Heart right ventricle (tissue), 16 donors: ENCODE measurements at regions not wholly inside any gene's neighbourhood (a gene's known extent, or its start where the extent isn't known, plus 50 kb on each side); places are given as distances from the start of the nearest gene placed in this dataset.
"Not testable (repeated sequence)": the region's sequence is repeated elsewhere in the genome, so short reads cannot be mapped to it uniquely, and the experiment has no call there.

Source experiments
- ATAC-seq, 8 donors: fragments of 200-7000 bp; cut with Tn5 transposase; one replicate each; pipeline ENCODE4 v1.9.1; 2020; ENCODE audit warnings: mild to moderate bottlenecking in 8 of 8, moderate library complexity in 8 of 8, moderate number of reproducible peaks in 1 of 8
- DNase-seq, 2 donors: peaks; one replicate each; pipeline ENCODE4 v3.0.0-alpha.2; 2020
- H3K27ac ChIP-seq, 10 donors: fragments of 200-600 bp; sonication (generic) in 2 of 10; one replicate each; pipeline versions ENCODE4 v1.5.0 to v1.8.0; 2020 to 2022; ENCODE audit warnings: mild to moderate bottlenecking in 3 of 10
- H3K27me3 ChIP-seq, 7 donors: fragments of 200-600 bp; one replicate each; pipeline ENCODE4 v1.8.0; 2021 to 2022; ENCODE audit warnings: mild to moderate bottlenecking in 2 of 7
- H3K36me3 ChIP-seq, 9 donors: fragments of 200-600 bp; sonication (generic) in 1 of 9; one replicate each; pipeline versions ENCODE4 v1.5.0 to v1.8.0; 2020 to 2022; ENCODE audit warnings: mild to moderate bottlenecking in 2 of 9
- H3K4me1 ChIP-seq, 9 donors: fragments of 200-600 bp; sonication (generic) in 1 of 9; one replicate each; pipeline versions ENCODE4 v1.5.0 to v1.8.0; 2020 to 2022; ENCODE audit warnings: mild to moderate bottlenecking in 4 of 9
- H3K4me3 ChIP-seq, 10 donors: fragments of 200-600 bp; sonication (generic) in 2 of 10; one replicate each; pipeline versions ENCODE4 v1.5.0 to v1.8.0; 2020 to 2022; ENCODE audit warnings: mild to moderate bottlenecking in 7 of 10, moderate library complexity in 2 of 10
- H3K9me3 ChIP-seq, 11 donors: fragments of 200-600 bp in 10 of 11; sonication (generic) in 2 of 11; one replicate each; pipeline versions ENCODE4 v1.5.0 to v1.8.0; 2013 to 2022; ENCODE audit warnings: mild to moderate bottlenecking in 2 of 11, control low read depth in 1 of 11, moderate library complexity in 1 of 11
- WGBS, 2 donors: extraction: QIAGEN DNeasy Blood & Tissue Kit; methylation state at CpG; one replicate each; pipeline ENCODE4 v1.1.7; 2013; ENCODE audit warnings: inconsistent platforms in 1 of 2; 5-methylcytosine and 5-hydroxymethylcytosine counted together
- intact Hi-C, 10 donors: fragments of 100-400 bp; cut with DNase I; formaldehyde crosslinking; loops; one replicate each; pipeline versions ENCODE4 v1.11.1 to v1.14.2; 2022
- TF ChIP-seq, protein P1 (sequence below), 9 donors: fragments of 200-600 bp; sonication (generic) in 2 of 9; IDR thresholded peaks; one replicate each; pipeline versions ENCODE4 v1.5.0 to v1.8.0; 2021 to 2022; ENCODE audit warnings: antibody characterized with exemption in 9 of 9, mild to moderate bottlenecking in 5 of 9, moderate library complexity in 1 of 9
- donor health status: Arrhythmogenic right ventricular cardiomyopathy.
- donor health status: ischemic (EF 13 %, LVEDD 7.1; RV severe dilation, severe dysfunction).
- donor health status: healthy with polysubstance abuse.
- donor health status: DM: no; HTN: yes; CAD: no.
- donor health status: DM: no; HTN: no; CAD: no.
- donor health status: ischemic (EF 25% LVEDD 6.9; RV normal size, moderate dysfunction).
- donor health status: ischemic (EF 25% LVEDD 5.7; RV mildly dilated, moderate dysfunction).
- donor health status: healthy.
- donor health status: DM: yes; HTN: yes; CAD: no.
- donor health status: Ischemic cardiomyopathy.
- donor health status: ischemic (EF 35%, LVEDD 5.7; RV mildly dilated, moderate dysfunction).
- donor health status: nonischemic (EF 11% LVEDD 7.7; RV severe dilation, severe dysfunction).
- donor health status: DM: yes; HTN: yes; CAD: no.
- donor health status: PGD.
- donor health status: ischemic (EF 29% LVEDD 5.4; RV normal size, mild dysfunction).
- donor health status: nonischemic (EF 23%, LVEDD 6.1; RV moderate dilation, normal function).

DNA sequence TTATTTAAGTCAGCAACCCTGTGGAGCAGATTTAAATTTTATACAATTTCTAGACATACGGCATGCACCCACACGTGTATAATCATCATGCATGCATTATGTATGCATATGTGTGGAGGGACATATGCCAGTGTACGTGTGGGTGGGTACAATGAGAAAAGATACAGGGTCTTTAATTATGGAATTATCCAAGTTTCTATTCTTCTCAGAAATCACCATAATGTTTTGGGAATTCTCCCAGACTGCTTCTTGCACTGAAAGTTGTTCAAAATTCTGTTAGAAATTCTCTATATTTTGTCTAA lies 63.9 kb upstream of the TMEM18 start:
- TF ChIP-seq, protein P1, sequence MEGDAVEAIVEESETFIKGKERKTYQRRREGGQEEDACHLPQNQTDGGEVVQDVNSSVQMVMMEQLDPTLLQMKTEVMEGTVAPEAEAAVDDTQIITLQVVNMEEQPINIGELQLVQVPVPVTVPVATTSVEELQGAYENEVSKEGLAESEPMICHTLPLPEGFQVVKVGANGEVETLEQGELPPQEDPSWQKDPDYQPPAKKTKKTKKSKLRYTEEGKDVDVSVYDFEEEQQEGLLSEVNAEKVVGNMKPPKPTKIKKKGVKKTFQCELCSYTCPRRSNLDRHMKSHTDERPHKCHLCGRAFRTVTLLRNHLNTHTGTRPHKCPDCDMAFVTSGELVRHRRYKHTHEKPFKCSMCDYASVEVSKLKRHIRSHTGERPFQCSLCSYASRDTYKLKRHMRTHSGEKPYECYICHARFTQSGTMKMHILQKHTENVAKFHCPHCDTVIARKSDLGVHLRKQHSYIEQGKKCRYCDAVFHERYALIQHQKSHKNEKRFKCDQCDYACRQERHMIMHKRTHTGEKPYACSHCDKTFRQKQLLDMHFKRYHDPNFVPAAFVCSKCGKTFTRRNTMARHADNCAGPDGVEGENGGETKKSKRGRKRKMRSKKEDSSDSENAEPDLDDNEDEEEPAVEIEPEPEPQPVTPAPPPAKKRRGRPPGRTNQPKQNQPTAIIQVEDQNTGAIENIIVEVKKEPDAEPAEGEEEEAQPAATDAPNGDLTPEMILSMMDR (IDR thresholded peaks at IDR 0.05): no peak
- DNase-seq (no peak), ATAC-seq (no peak)
- intact Hi-C loops: no loop called here
- Histone ChIP-seq H3K27me3 (peaks cover 0 to 56% (median 4%) of the 10 kb centered on the region in 7 donors), H3K4me3 (peak overlapping the region in 3 of 10 donors; percentile 53 to 58 (median 54)), H3K9me3 (peaks cover 0 to 9% (median 0%) of the 10 kb centered on the region in 11 donors), H3K4me1 (peaks cover 0 to 16% (median 13%) of the 10 kb centered on the region in 9 donors), H3K36me3 (no peaks in the 10 kb centered on the region), H3K27ac (no peak overlapping the region)
- WGBS, 2 donors: 25 to 33% methylated on average over 3 of the region's 3 CpGs

DNA sequence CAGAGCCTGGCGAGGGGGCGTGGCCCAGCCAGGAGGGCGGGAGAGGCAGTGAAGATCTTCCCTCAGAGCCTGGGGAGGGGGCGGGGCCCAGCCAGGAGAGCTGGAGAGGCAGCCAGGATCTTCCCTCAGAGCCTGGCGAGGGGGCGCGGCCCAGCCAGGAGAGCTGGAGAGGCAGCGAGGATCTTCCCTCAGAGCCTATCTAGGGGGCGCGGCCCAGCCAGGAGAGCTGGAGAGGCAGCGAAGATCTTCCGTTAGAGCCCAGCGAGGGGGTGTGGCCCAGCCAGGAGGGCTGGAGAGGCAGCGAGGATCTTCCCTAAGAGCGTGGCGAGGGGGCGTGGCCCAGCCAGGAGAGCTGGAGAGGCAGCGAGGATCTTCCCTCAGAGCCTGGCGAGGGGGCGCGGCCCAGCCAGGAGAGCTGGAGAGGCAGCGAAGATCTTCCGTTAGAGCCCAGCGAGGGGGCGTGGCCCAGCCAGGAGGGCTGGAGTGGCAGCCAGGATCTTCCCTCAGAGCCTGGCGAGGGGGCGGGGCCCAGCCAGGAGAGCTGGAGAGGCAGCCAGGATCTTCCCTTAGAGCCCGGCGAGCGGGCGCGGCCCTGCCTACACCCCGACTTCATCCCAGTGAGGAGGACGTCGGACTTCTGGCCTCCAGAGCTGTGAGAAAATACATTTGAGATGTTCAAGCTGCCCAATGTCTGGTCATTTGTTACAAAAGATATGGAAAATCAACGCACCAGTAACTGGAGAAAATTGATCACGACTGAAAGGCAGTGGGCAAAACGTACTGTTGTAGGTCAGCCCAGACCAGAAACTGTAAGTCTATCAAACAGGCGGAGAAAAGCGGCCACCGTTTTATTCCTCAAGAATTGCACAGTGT lies 63.4 kb upstream of the TMEM18 start:
- H3K9me3 ChIP-seq, H3K36me3 ChIP-seq, intact Hi-C loops: not testable (repeated sequence)
- H3K4me3 ChIP-seq: peak overlapping the region; percentile 8 to 60 (median 52)
- peak; percentile 43 to 77 for DNase-seq
- WGBS, 2 donors: 1 to 2% methylated on average over 41 of the region's 41 CpGs
- peaks cover 0 to 57% (median 8%) of the 10 kb centered on the region in 7 donors for H3K27me3 ChIP-seq
- peaks cover 0 to 16% (median 13%) of the 10 kb centered on the region in 9 donors for H3K4me1 ChIP-seq
- peak overlapping the region in 2 of 10 donors; percentile 10 to 22 for H3K27ac ChIP-seq
- ATAC-seq: peak in 4 of 8 donors; percentile 52 to 71 (median 66)

DNA sequence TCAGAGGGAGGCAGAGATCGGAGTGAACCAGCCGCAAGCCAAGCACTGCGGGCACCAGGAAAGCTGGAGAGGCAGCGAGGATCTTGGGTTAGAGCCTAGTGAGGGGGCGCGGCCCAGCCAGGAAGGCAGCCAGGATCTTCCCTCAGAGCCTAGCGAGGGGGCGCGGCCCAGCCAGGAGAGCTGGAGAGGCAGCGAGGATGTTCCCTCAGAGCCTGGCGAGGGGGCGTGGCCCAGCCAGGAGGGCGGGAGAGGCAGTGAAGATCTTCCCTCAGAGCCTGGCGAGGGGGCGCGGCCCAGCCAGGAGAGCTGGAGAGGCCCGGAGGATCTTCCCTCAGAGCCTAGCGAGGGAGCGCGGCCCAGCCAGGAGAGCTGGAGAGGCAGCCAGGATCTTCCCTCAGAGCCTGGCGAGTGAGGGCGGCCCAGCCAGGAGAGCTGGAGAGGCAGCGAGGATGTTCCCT lies 62.7 kb upstream of the TMEM18 start:
- 2 to 3% methylated on average over 23 of the region's 23 CpGs for WGBS, 2 donors
- DNase-seq: peak in 1 of 2 donors; percentile 50
- Histone ChIP-seq H3K27me3 (peaks cover 0 to 61% (median 8%) of the 10 kb centered on the region in 7 donors), H3K27ac (peak overlapping the region in 1 of 10 donors; percentile 10), H3K4me3 (peak overlapping the region; percentile 8 to 60 (median 52)), H3K4me1 (peaks cover 0 to 16% (median 13%) of the 10 kb centered on the region in 9 donors)
- ATAC-seq: peak in 4 of 8 donors; percentile 44 to 60 (median 54)
- H3K9me3 ChIP-seq, intact Hi-C loops, H3K36me3 ChIP-seq: not testable (repeated sequence)

DNA sequence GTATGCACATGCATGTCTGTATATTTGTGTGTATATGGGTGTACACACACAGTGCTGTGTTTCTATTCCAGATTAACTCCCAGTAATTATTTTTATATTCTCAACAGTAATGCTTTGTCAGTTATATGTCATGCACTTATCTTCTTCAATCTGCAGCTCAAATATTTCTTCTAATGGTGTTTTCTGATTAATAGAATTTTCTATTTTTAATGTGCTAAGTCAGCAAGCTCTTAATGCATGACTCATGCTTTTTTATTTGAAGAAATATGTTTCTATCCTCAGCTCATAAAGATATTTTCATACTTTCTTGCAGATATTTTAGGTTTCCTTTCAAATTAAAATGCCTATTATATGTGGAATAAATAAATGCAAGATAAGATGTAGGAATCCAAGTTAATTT lies 59.7 kb upstream of the TMEM18 start:
- Histone ChIP-seq H3K4me3 (no peak overlapping the region), H3K9me3 (no peaks in the 10 kb centered on the region), H3K27ac (no peak overlapping the region), H3K27me3 (peaks cover 0 to 58% (median 19%) of the 10 kb centered on the region in 7 donors), H3K36me3 (no peaks in the 10 kb centered on the region), H3K4me1 (peaks cover 0 to 16% (median 13%) of the 10 kb centered on the region in 9 donors)
- ATAC-seq (no peak), DNase-seq (no peak)
- TF ChIP-seq, protein P1 (IDR thresholded peaks at IDR 0.05): no peak
- intact Hi-C loops: no loop called here

DNA sequence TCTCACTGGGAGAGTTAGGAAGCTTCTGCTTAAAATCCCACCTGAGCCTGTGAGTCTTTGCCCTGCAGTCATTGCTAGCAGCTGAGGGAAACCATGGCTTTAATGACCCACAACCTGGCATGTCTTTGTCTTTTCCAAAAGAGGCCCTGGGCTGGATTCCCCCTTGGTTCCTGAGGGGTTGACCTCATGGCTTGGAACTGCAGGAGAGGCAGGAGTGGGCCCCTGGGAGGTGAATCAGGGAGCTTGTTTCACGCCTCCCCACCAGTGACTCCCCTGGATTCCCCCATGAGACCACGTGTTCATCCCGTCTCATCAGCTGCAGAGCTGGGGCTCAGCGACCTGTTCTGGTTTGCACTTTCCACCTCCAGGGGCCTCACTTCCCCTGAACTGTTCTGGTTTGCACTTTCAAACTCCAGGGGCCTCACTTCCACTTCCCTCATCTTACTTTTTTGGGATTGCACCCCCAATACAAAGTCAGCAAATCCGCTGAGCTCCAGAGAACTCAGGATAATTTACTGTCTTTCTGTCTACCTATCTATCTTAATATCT lies 58.5 kb upstream of the TMEM18 start:
- no peaks in the 10 kb centered on the region for H3K36me3 ChIP-seq
- H3K9me3 ChIP-seq: no peaks in the 10 kb centered on the region
- no peak overlapping the region for H3K4me3 ChIP-seq
- WGBS, 2 donors: 52 to 54% methylated on average over 5 of the region's 5 CpGs
- DNase-seq: no peak
- TF ChIP-seq, protein P1 (IDR thresholded peaks at IDR 0.05): no peak
- peaks cover 0 to 13% (median 8%) of the 10 kb centered on the region in 9 donors for H3K4me1 ChIP-seq
- intact Hi-C loops: no loop called here
- H3K27ac ChIP-seq: no peak overlapping the region
- H3K27me3 ChIP-seq: peaks cover 0 to 56% (median 28%) of the 10 kb centered on the region in 7 donors
- no peak for ATAC-seq
